GM19025 (cell line): ENCODE measurements at regions not wholly inside any gene's neighbourhood (a gene's known extent, or its start where the extent isn't known, plus 50 kb on each side); places are given as distances from the start of the nearest gene placed in this dataset.

ENCODE experiments used
- ATAC-seq: cut with Tn5 transposase; IDR thresholded peaks from one replicate; pipeline ENCODE4 v1.9.1; 2021; ENCODE audit warnings: mild to moderate bottlenecking, low read depth, moderate library complexity; ENCODE audit not compliant: unreplicated experiment

GRCh38 chr11:119803726-119804294 lies 74.8 kb upstream of the NECTIN1 start:
- ATAC-seq = no peak

GRCh38 chr11:119803139-119803538 lies 74.1 kb upstream of the NECTIN1 start:
- ATAC-seq = no peak

- no peak for ATAC-seq
Observed at GRCh38 chr11:119802670-119803069, 73.7 kb upstream of the NECTIN1 start.

- no peak for ATAC-seq
Observed at GRCh38 chr11:119800619-119801018, 71.6 kb upstream of the NECTIN1 start.

GRCh38 chr11:119800171-119800570 lies 71.2 kb upstream of the NECTIN1 start:
- ATAC-seq = no peak

GRCh38 chr11:119798656-119799055 lies 69.7 kb upstream of the NECTIN1 start:
- no peak for ATAC-seq

GRCh38 chr11:119797736-119798135 lies 68.7 kb upstream of the NECTIN1 start:
- no peak for ATAC-seq

- ATAC-seq = no peak
Observed at GRCh38 chr11:119797123-119797611, 68.2 kb upstream of the NECTIN1 start.

GRCh38 chr11:119796363-119797060 lies 67.5 kb upstream of the NECTIN1 start:
- ATAC-seq = no peak

- ATAC-seq = no peak
Observed at GRCh38 chr11:119795690-119796089, 66.7 kb upstream of the NECTIN1 start.

- no peak for ATAC-seq
Observed at GRCh38 chr11:119795231-119795630, 66.2 kb upstream of the NECTIN1 start.

GRCh38 chr11:119794756-119795155 lies 65.8 kb upstream of the NECTIN1 start:
- ATAC-seq = no peak

- no peak for ATAC-seq
Observed at GRCh38 chr11:119794141-119794665, 65.2 kb upstream of the NECTIN1 start.

- ATAC-seq = no peak
Observed at GRCh38 chr11:119793335-119793984, 64.5 kb upstream of the NECTIN1 start.

GRCh38 chr11:119791701-119792151 lies 62.7 kb upstream of the NECTIN1 start:
- no peak for ATAC-seq

- ATAC-seq = no peak
Observed at GRCh38 chr11:119791047-119791446, 62.0 kb upstream of the NECTIN1 start.

GRCh38 chr11:119790476-119790875 lies 61.5 kb upstream of the NECTIN1 start:
- ATAC-seq = no peak

GRCh38 chr11:119789766-119790407 lies 60.9 kb upstream of the NECTIN1 start:
- no peak for ATAC-seq

GRCh38 chr11:119788911-119789560 lies 60.0 kb upstream of the NECTIN1 start:
- no peak for ATAC-seq

GRCh38 chr11:119788096-119788883 lies 59.3 kb upstream of the NECTIN1 start:
- ATAC-seq = no peak
